NCI-H345 treated with DMSO at 0.1 percent for 48 hours (cell line): ENCODE measurements at regions not wholly inside any gene's neighbourhood (a gene's known extent, or its start where the extent isn't known, plus 50 kb on each side); places are given as distances from the start of the nearest gene placed in this dataset.
"Not testable (repeated sequence)": the region's sequence is repeated elsewhere in the genome, so short reads cannot be mapped to it uniquely, and the experiment has no call there.

Experiments used
- DNase-seq: peaks from one replicate; lab custom pipeline; 2025; ENCODE audit not compliant: unreplicated experiment; lab: John Stamatoyannopoulos, UW

DNA sequence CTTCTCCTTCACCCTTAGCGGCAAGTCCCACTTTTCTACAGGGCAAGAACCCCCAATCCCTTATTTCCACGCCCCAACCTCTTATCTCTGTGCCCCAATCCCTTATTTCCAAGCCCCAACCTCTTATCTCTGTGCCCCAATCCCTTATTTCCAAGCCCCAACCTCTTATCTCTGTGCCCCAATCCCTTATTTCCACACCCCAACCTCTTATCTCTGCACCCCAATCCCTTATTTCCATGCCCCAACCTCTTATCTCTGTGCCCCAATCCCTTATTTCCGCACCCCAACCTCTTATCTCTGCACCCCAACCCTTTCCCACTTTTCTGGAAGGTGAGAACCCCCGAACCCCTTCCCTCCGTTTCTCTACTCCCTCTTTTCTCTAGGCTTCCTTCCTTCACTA lies 116.1 kb upstream of the GJE1 start:
- not testable (repeated sequence) for DNase-seq

DNA sequence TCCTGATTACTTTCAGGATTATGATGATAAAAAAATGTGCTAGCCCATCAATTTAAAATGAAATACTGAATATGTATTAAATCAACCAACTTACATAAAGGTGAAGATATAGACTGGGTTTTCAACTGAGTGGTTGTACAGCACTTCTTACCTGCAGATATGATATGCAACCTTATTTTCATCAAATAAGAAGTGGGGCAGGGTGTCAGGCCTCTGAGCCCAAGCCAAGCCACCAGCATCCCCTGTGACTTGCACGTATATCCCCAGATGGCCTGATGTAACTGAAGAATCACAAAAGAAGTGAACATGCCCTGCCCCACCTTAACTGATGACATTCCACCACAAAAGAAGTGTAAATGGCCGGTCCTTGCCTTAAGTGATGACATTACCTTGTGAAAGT lies 117.3 kb upstream of the GJE1 start:
- DNase-seq, result not testable (repeated sequence)

DNA sequence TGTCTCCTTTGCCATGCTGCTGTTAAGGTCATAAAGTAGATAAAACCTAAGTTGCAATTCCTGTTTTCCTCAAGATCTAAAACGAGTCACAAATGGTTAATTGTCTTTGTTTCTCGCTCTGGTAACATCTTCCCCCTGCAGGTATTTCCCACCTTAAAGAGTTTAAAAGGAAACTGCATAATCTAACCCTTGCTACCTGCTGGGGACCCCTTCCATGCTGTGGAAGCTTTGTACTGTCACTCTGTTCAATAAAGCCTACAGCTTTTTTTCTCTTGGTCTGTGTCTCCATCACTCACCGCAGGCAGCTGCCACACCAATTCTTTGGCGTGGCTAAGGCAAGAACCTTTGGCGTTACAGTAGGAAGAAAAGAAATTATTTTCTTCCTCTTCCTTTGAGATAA lies 117.7 kb upstream of the GJE1 start:
- no peak for DNase-seq

DNA sequence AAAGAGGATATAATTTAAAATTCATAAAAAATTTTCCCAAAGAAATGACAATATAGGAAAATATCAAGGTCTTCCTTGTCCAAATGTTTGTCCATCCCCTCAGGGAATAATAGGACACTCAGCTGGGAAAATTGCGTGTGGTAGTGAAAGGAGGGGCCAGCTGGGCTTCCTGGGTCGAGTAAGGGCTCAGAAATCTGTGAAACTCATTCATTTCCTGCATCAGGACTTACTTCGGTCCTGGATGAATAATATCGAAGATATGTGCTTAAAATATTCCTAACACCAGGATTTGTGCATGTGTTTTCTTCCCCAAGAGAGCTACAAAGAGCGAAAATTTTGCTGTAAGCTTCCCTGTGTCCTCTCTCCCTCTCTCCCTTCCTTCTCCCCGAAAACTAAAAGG lies 118.2 kb upstream of the GJE1 start:
- no peak for DNase-seq

DNA sequence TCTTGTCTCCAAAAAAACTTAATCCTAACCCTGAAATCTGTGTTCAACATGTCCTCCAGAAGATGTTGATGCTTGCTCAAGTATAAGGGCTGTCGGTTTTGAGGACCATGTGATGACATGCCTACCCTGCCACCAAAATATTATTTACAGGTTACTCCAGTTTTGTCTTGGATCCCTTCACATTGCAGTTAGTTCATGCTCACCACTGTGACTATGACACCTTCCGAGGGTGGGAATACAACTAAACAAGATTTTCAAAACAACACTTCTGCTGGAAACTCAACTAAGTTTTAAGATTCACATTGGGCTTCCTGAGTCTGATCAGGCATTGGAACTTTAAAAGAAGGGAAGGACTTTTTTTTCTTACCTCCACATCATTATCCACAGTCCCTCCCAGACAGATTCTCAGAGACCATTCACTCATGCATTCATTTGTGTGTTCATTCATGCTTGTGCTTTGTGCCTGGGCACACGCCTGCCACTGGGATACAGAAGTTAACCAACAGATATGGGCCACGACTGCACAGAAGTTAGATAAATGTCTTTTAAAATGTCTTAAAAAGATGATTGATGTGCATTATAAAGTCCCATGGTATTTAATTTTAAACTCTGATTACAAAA lies 118.7 kb upstream of the GJE1 start:
- no peak for DNase-seq

DNA sequence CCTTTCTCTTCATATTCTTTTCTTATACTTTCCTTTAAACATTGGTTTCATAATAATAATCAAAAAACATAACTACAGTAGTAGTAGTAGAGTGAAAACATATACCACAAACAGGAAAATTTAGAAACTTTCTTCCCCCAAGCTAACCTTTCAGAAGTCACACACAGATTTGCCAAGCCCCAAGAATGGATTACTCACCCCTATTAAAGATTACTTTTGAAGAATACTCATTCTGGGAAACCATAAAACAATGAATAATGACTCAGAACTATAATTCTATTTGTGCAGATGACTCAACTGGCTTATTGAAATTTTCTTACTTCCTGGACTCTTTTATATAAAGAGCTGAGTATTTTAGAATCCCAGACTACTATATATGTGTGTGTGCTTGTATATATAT lies 119.4 kb upstream of the GJE1 start:
- no peak for DNase-seq

DNA sequence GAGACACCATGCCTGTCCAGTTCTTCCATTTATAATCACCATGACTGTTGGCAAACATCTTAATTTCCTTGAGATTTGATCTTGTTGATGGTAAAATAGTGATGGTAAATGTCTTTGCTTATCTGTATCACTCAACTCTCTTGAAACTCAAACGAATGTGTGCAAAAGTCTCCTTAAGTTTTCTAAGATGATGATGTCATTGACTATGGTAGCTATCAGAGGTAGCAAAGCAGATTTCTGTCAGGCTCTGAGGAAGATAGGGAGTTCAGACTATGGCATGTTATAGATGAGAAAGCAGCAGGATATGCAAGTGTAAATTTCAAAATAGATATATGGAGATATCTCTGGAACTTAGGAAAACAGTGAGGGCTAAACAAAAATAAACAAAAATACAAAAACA lies 121.0 kb upstream of the GJE1 start:
- no peak for DNase-seq

DNA sequence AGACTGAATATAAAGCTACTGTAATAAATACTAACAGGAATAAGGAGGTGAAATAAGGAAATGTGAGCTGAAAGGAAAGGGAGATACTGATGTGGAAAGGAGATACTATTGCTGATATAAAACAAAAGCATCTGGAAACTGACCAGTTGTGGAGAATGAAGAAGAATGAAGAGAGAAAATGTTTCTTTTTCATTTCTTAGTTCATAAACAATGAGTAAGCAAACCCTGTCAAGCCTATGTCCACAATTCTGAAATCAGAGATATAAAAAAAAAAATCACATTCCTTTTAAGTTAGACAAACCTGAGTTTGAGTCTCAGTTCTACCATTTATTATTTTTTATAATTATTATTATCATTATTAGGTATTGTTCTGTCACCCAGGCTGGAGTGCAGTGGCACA lies 121.6 kb upstream of the GJE1 start:
- DNase-seq, result no peak

DNA sequence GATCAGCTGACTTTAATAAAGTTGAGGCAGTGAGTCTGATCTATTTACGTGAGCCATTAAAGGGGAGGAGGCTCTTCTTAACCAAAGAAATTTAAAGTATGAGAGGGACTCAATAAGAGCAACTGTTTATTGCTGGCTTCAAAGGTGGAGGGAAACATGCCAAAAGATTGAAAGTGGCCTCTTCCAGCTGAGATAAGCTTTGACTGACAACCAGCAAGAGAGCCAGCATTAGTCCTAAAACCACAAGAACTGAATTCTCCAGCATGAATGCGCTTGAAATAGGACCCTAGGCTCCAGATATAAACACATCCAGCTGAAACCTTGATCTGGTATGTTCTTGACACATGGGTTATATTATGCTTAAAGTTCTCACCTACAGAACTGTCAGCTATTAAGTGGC lies 123.1 kb upstream of the GJE1 start:
- no peak for DNase-seq

DNA sequence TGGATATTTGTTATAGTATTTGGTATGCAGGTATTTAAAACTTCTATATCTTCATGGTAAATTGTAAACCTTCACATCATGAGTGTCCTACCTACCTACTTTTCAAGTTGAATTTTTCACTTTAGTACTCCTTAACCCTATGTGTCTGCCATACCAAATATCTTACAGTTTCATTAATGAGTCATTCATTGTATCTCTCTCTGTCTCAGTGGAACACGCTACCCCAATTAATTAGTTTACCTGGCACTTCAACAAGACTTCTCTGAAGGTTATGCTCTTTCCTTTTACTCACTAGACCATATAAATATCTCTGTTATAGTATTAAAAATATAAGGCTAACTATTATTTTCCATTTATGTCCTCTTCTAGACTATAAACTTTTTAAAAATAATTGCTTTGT lies 123.9 kb upstream of the GJE1 start:
- no peak for DNase-seq

DNA sequence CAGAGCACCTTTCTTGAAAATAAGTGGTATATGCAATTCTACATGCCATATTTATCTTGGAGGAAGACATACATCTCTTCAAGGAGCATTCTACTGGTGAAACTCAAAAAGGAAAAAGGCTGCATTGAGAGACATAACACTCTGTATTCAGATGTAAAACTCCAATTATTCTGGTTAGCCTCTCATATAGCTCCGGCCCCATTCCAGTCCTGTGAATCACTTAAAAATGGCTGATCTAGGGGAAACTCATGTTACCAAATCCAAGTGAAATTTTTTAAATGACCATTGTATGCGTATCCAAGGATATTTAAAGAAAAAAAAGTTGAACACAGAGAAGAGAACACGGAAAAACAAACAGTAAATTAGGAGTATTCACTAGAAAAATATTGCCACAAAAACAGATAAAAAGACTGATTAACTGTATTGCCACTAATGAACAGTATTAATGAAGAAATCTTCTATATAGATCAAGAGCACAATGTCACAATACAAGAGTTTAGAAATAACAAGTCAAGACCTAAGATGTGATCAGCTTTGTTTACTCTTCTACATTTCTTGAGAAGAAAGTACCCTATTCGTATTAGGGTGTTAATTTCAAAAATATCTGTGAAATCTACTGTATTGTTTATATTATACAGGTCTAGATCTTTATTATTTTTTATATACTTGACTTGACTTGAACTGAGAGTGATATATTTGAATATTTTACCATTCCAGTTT lies 124.5 kb upstream of the GJE1 start:
- DNase-seq, result no peak

DNA sequence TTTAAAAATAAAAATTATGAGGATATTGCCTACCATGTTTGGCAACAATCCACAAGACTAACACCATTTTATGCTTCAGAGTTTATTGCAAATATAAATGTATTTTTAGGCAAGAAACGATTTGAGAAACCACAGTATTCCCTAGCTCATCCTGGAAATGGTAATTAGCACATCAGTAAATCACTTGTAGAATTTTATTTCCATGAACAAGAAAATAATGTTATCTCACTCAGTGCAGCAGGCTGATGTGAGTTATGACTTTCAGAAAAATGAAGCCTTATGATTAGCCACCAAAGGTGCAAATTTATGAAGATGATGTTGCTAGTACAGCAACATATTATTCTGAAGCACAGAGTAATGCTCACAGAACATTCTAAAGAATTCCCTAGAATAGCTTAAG lies 127.7 kb upstream of the GJE1 start:
- no peak for DNase-seq

DNA sequence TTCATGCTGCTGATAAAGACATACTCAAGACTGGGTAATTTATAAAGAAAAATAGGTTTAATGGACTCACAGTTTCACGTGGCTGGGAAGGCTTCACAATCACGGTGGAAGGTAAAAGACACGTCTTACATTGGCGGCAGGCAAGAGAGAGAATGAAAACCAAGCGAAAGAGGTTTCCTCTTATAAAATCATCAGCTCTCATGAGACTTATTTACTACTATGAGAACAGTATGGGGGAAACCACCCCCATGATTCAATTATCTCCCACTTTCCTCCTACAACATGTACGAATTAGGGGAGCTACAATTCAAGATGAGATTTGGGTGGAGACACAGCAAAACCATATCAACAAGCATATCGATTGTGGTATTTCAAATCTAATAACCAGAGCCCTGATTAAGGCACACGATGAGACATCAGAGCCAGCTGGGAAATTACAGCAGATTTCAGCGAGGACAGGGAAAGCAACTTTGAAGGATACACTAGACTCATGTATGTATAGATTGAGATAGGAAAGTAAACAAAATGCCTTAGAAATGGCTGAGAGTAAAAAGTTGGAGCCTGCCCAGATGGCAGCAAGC lies 129.8 kb upstream of the GJE1 start:
- no peak for DNase-seq

DNA sequence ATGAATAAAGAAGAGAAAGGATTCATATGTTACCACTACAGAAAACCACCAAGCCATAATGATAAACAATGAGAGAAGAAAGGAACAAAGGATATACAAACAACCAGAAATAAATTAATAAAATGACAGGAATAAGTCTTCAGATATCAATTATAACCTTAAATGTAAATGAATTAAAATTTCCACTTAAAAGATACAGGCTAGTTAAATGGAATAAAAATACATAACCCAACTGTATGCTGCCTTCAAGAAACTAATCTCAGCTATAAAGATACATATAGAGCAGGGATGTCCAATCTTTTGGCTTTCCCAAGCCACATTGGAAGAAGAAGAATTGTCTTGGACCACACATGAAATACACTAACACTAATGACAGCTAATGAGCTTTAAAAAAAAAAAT lies 135.9 kb upstream of the GJE1 start:
- DNase-seq, result no peak

DNA sequence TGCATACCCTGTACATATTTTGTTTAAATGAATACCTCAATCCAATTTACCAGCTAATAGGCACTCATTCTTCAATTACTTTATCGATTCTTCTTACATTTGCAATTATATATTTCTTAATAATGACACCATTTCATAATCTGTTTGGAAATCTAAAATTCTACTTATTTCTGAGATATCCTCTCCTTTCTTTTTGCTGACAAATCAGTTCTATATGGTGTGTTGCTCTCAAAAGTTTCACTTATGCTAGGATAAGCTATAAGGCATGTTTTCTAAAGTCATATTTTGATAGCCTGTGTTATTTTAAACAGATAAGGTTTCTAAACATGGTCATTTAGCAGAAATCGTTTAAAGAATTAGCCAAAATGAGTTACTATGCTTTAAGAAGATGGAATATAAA lies 140.6 kb upstream of the GJE1 start:
- no peak for DNase-seq

DNA sequence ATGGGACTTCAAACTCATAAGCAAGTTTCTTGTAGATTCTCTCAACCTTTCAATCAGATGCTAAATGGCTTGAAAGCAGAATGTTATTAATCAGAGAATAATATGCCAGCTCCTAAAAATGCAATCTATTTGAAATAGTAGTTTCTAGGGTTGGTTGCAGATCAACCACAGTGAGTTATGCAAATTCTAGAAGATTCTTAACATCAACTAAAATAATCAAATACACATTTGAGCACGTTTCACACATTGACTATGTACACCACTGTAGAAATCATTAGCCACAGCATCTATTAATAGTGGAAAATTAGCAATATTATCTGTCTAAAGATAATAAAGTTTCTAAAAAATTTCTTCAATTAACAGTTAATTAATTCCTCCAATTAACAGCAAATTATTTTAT lies 141.9 kb upstream of the GJE1 start:
- DNase-seq, result no peak

DNA sequence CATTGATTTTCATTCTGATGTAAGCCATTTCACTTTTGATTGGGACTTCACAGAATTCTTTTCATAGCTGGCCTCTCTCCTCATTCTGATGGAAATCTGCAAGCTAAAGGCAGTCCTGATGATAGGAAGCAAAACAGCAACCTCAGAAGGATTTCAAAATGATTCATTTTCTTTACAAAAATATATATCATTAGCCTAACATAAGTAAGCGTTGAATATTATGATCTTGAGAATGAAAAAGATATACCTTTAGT lies 143.1 kb upstream of the GJE1 start:
- no peak for DNase-seq

DNA sequence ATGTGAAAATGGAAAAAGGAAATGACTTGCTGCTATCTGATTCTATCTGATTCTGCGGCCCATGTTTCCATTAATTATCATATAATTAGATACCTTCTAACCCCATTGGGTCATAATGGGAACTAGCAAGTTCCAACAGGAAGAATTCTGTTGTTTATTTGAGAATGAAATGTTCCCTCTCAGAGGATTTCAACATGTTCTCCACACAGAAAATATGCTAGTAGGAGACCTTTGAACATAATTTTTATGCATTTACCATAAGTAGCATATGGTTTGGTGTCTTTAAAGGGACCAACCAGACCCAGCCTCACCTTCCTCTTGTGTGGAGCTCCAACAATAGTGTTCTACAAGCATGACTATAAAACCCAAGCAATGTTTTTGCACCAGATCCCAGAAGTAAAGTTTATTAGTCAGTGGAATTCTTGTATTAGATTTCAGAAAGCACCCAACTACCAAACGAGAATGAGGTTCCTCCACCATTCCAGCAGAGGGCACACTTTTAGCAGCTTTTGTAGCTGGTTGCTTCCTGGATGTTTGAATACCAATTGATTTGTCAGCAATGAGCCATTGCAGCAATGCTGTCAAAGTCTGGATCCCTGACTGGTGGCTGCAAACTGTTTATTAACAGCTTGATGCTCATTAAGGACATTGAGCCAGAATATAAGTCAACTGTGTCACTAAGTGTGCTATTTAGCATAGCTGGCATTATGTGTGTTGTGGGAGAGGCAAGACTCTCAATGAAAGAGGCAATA lies 143.6 kb upstream of the GJE1 start:
- DNase-seq, result peak; percentile 22

DNA sequence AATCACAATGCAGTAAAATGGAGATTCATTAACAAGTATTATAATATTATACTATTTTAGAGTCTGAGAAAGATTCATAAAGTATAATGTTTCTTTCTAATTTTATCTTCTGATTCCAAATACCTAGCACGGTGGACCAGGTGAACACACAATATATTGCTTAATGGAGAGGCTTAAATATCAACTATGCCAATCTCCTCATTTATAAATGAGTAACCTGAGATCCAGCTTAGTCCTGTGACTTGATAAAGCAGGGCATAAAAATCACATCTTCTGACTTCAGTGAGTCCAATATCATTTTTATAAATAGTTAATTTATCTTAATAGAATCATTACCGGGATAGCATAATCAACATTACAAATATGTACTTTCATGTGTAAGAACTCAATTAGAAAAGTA lies 144.4 kb upstream of the GJE1 start:
- no peak for DNase-seq

DNA sequence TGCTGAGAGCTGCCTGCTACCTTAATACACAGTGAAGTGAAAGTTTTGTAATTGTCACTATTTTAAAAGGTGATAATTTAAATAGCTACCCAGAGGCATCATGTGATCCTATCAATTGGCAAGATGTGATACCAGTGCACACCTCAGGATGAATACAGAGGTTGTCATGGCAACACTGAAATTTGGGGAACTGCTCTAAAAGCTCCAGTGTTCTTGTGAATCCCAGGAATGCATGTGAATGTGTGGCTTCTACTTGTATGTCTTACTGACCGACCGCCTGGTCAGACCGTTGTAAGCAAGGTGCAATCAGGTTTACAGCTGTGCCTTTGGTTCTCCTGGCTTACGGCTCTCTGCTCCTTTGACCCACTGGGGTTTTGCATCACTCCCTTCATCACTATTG lies 146.3 kb upstream of the GJE1 start:
- no peak for DNase-seq

DNA sequence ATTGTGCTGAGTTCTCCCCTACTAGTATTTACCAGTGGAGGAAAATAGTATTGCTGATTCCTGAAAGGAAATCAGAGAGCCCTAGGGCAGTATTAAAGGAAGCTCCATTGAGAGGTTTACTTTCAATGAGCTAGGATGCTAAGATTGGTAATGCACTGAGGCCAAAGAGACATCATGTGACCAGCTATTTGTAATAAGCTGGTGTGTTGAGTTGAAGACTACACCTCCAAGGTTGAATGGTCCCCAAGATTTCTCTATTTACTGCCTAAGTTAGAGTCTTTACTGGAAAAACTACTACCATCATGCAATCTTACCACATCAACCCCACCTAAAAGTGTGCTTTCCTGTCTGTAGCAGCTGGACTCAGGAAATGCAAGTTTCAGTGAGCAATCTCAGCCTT lies 151.5 kb upstream of the GJE1 start:
- DNase-seq, result no peak

DNA sequence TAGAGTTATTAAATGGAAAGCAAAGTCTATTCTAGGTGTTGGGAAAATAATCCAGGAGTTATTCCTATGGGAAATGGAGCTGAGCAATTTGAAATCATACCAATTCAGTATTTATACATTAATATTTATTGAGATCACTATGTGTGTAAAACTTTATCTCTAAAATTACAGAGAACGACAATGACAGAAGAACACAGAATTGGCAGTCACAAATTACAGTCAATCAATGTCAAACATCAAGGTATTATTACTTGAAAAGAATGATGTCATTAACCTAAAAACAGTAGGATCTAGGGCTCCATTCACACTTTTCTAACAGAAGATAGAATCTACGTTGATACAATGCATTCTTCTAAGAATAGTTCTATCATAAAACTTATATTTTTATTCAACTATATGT lies 154.9 kb upstream of the GJE1 start:
- DNase-seq, result no peak
